DOHH2 (cell line): ENCODE measurements at regions not wholly inside any gene's neighbourhood (a gene's known extent, or its start where the extent isn't known, plus 50 kb on each side); places are given as distances from the start of the nearest gene placed in this dataset.

Experiments used
- CTCF ChIP-seq: fragments of 200-600 bp; sonication (generic); IDR thresholded peaks from one replicate; pipeline ENCODE4 v1.5.1; 2014; ENCODE audit warnings: antibody characterized with exemption, mild to moderate bottlenecking, low read depth, low read length; ENCODE audit not compliant: poor library complexity, severe bottlenecking
- EZH2phosphoT487 ChIP-seq: fragments of 200-600 bp; sonication (generic); IDR thresholded peaks from 2 replicates; pipeline ENCODE4 v1.6.1; 2017; ENCODE audit warnings: borderline replicate concordance, mild to moderate bottlenecking, antibody characterized with exemption, low read length, moderate library complexity, mixed read lengths

DNA sequence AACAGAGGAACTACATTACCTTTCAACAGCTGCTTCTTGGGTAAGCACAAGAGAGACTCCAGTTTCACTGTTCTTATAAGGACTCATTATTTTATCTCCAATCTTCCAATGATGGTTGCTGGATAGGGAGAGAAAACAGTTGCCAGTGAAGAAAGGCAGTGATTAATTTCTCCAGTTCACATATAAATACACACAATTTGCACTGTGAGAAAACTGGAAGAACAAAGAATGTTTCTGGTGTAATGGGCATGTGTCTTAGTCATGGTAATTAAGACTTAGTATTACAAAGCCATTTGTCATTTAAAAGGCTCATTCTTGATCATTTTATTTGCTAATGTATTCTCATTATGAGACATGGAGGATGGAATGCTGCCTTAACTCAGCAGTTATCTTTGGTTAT, 78.0 kb upstream of the FAR2 start:
- TF ChIP-seq CTCF (no peak), EZH2phosphoT487 (no peak)
